ENCODE measurements at regions not wholly inside any gene's neighbourhood (a gene's known extent, or its start where the extent isn't known, plus 50 kb on each side); places are given as distances from the start of the nearest gene placed in this dataset.

- DNase-seq (ENCODE audit: low spot score) = no peak
Measured at GRCh38 chr18:38081516-38081915, 515.9 kb upstream of the CELF4 start.

- no peak for DNase-seq (ENCODE audit: low spot score)
Measured at GRCh38 chr18:38077229-38077628, 511.6 kb upstream of the CELF4 start.

- DNase-seq (ENCODE audit: low spot score) = no peak
Measured at GRCh38 chr18:38076346-38077070, 510.9 kb upstream of the CELF4 start.

GRCh38 chr18:38074298-38074876 is 508.8 kb upstream of the CELF4 start:
- DNase-seq (ENCODE audit: low spot score) = no peak

- DNase-seq (ENCODE audit: low spot score) = no peak
Measured at GRCh38 chr18:38067821-38068220, 502.2 kb upstream of the CELF4 start.

- DNase-seq (ENCODE audit: low spot score) = no peak
Measured at GRCh38 chr18:38067086-38067485, 501.5 kb upstream of the CELF4 start.

GRCh38 chr18:38052879-38053590 is 487.4 kb upstream of the CELF4 start:
- no peak for DNase-seq (ENCODE audit: low spot score)

GRCh38 chr18:38047820-38048219 is 482.2 kb upstream of the CELF4 start:
- no peak for DNase-seq (ENCODE audit: low spot score)

GRCh38 chr18:38046651-38047050 is 481.1 kb upstream of the CELF4 start:
- DNase-seq (ENCODE audit: low spot score) = no peak

GRCh38 chr18:38045845-38046244 is 480.2 kb upstream of the CELF4 start:
- no peak for DNase-seq (ENCODE audit: low spot score)

GRCh38 chr18:38042211-38042890 is 476.8 kb upstream of the CELF4 start:
- no peak for DNase-seq (ENCODE audit: low spot score)

- DNase-seq (ENCODE audit: low spot score) = no peak
Measured at GRCh38 chr18:38038242-38038641, 472.6 kb upstream of the CELF4 start.

GRCh38 chr18:38035193-38035592 is 469.6 kb upstream of the CELF4 start:
- no peak for DNase-seq (ENCODE audit: low spot score)

- DNase-seq (ENCODE audit: low spot score) = no peak
Measured at GRCh38 chr18:38033282-38033681, 467.7 kb upstream of the CELF4 start.

GRCh38 chr18:38032516-38032915 is 466.9 kb upstream of the CELF4 start:
- DNase-seq (ENCODE audit: low spot score) = no peak

- no peak for DNase-seq (ENCODE audit: low spot score)
Measured at GRCh38 chr18:38028946-38029345, 463.3 kb upstream of the CELF4 start.

GRCh38 chr18:38025433-38026038 is 459.9 kb upstream of the CELF4 start:
- peak; percentile 5 for DNase-seq (ENCODE audit: low spot score)

- no peak for DNase-seq (ENCODE audit: low spot score)
Measured at GRCh38 chr18:38023871-38024270, 458.3 kb upstream of the CELF4 start.

GRCh38 chr18:38022234-38022633 is 456.6 kb upstream of the CELF4 start:
- no peak for DNase-seq (ENCODE audit: low spot score)

- DNase-seq (ENCODE audit: low spot score) = no peak
Measured at GRCh38 chr18:38019292-38019691, 453.7 kb upstream of the CELF4 start.

- no peak for DNase-seq (ENCODE audit: low spot score)
Measured at GRCh38 chr18:38010971-38011857, 445.6 kb upstream of the CELF4 start.

Data from AG08395 (cell line).